ENCODE measurements at regions not wholly inside any gene's neighbourhood (a gene's known extent, or its start where the extent isn't known, plus 50 kb on each side); places are given as distances from the start of the nearest gene placed in this dataset.

DNA sequence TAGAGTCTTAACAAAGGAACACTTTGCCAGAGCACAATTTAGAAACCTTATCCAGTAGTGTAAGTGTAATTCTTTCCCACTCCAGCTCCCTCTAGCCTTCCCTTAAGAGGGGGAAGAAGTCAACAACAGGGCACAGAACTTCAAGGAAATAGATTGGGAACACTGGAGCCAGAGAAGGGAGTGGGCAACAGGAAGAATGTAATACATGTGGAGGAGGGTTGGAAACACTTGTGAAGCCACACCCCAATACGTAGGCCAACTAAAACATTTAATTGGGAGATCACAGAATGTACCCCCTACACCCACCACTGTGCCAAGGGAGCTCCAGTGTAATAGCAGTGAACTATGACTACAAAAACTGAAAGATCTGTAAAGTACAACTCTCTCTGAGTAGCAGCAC, 735.7 kb upstream of the HS3ST5 start:
- H3K9me3 Mint-ChIP-seq, result peaks cover 10% of the 10 kb centered on the region
- H3K27me3 Mint-ChIP-seq (ENCODE audit: low read depth), result no peaks in the 10 kb centered on the region
- H3K27ac Mint-ChIP-seq, result no peak overlapping the region
- no peaks in the 10 kb centered on the region for H3K4me1 Mint-ChIP-seq
- no peak for DNase-seq (ENCODE audit: low spot score in 2 of 2, unreplicated experiment in 2 of 2)
- H3K36me3 Mint-ChIP-seq, result no peaks in the 10 kb centered on the region
- no peak overlapping the region for H3K4me3 Mint-ChIP-seq
- TF ChIP-seq, protein P1, sequence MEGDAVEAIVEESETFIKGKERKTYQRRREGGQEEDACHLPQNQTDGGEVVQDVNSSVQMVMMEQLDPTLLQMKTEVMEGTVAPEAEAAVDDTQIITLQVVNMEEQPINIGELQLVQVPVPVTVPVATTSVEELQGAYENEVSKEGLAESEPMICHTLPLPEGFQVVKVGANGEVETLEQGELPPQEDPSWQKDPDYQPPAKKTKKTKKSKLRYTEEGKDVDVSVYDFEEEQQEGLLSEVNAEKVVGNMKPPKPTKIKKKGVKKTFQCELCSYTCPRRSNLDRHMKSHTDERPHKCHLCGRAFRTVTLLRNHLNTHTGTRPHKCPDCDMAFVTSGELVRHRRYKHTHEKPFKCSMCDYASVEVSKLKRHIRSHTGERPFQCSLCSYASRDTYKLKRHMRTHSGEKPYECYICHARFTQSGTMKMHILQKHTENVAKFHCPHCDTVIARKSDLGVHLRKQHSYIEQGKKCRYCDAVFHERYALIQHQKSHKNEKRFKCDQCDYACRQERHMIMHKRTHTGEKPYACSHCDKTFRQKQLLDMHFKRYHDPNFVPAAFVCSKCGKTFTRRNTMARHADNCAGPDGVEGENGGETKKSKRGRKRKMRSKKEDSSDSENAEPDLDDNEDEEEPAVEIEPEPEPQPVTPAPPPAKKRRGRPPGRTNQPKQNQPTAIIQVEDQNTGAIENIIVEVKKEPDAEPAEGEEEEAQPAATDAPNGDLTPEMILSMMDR (IDR thresholded peaks at IDR 0.05; ENCODE audit: unreplicated experiment), result no peak

DNA sequence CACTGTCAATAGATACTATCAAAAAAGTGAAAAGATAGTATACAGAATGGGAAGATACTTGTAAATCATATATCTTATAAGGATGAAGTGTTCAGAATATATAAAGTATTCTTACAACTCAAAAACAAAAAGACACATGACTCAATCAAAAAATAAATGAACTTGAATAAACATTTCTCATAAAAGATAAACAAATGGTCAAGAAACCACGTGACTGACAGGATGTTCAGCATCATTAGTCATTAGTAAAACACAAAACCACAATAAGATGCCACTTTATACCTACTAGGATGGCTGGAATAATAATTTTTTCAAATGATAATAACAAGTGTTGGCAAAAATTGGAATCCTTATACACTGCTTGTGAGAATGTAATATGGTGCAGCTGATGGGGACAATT, 729.1 kb upstream of the HS3ST5 start:
- H3K36me3 Mint-ChIP-seq, result peaks cover 5% of the 10 kb centered on the region
- H3K9me3 Mint-ChIP-seq, result peaks cover 5% of the 10 kb centered on the region
- no peaks in the 10 kb centered on the region for H3K4me1 Mint-ChIP-seq
- H3K27ac Mint-ChIP-seq, result no peak overlapping the region
- H3K27me3 Mint-ChIP-seq (ENCODE audit: low read depth), result no peaks in the 10 kb centered on the region
- TF ChIP-seq, protein P1 (IDR thresholded peaks at IDR 0.05; ENCODE audit: unreplicated experiment), result no peak
- DNase-seq (ENCODE audit: low spot score in 2 of 2, unreplicated experiment in 2 of 2), result no peak
- H3K4me3 Mint-ChIP-seq, result no peak overlapping the region

DNA sequence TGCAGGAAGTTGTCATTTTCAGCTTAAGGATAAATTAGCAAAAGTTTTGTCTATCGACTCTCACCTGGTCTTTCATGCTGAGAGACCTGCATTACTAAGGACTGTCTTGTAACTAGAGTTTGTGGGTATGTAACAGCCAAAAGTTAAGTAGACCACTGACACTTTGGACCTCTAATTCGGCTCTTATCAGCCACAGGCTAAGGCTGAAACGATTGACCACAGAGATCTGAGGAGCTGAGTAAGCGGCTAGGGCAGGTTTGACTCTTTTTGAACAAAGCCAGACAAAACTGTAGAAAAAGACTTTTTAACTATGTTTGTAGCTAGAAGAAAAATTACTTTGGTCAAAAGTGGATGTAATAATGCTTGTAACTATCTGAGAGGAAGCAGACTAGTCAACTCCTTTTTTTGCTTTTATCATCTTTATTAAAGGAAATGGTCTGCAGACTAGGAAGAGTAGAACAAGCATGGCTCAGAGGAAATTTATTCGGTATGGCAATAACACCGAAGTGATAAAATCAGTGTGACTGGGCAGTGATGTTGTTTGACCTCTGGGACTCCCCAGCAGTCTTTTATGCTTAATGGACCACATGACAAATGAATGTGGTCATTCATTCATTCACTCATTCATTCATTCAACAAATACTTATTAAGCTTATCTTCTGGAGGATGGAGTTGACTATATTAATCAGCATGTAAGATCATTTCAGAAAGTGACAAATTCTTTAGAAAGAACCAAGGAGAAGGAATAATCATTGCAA, 725.0 kb upstream of the HS3ST5 start:
- Mint-ChIP-seq H3K36me3 (peaks cover 5% of the 10 kb centered on the region), H3K27ac (no peak overlapping the region)
- no peak for DNase-seq (ENCODE audit: low spot score in 2 of 2, unreplicated experiment in 2 of 2)

DNA sequence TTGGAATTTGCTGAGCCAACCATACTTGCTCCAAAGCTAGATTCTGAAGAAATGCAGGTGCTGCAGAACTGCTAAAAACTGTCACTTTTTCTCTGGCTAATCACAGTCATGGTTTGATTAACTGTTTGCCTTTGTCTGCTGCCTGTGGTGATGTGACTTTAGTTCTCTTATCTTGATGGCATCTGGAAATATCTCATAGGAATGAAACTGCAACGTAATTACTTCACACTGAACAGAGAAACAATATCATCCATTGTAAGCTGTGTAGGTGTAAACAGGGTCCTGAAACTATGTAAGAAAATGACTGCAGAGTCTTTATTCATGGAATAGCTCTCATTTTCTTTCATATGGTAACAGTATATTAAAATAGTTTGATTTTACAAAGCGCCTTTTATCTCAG, 721.9 kb upstream of the HS3ST5 start:
- Mint-ChIP-seq H3K4me3 (no peak overlapping the region), H3K36me3 (no peaks in the 10 kb centered on the region), H3K9me3 (no peaks in the 10 kb centered on the region), H3K27me3 (ENCODE audit: low read depth) (no peaks in the 10 kb centered on the region), H3K4me1 (peaks cover 5% of the 10 kb centered on the region), H3K27ac (no peak overlapping the region)
- TF ChIP-seq, protein P1 (IDR thresholded peaks at IDR 0.05; ENCODE audit: unreplicated experiment), result no peak
- no peak for DNase-seq (ENCODE audit: low spot score in 2 of 2, unreplicated experiment in 2 of 2)

More for the DNA sequence above, 725.0 kb upstream of the HS3ST5 start:
- Mint-ChIP-seq H3K4me1 (peaks cover 5% of the 10 kb centered on the region), H3K27me3 (ENCODE audit: low read depth) (no peaks in the 10 kb centered on the region), H3K4me3 (no peak overlapping the region), H3K9me3 (peaks cover 5% of the 10 kb centered on the region)
- TF ChIP-seq, protein P1 (IDR thresholded peaks at IDR 0.05; ENCODE audit: unreplicated experiment), result no peak

DNA sequence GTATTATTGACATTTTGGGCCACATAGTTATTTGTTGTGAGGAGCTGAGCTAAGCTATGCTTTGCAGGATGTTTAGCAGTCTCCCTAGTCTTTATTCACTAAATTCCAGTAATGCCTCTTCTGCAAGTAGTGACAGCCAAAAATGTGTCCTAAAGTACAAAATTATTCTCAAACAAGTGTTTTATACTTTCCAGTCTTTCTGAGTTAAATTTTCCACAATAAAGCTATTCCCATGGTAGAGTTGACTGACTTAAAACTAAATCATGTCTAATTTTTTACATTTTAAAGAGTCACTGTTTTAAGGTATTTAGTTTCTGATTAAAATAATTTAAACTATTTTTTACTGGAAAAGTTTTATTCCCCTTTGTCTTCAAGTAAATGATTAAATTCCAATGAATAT, 717.8 kb upstream of the HS3ST5 start:
- Mint-ChIP-seq H3K36me3 (no peaks in the 10 kb centered on the region), H3K9me3 (peaks cover 3% of the 10 kb centered on the region)
- no peak for DNase-seq (ENCODE audit: low spot score in 2 of 2, unreplicated experiment in 2 of 2)

More for the DNA sequence above, 717.8 kb upstream of the HS3ST5 start:
- Mint-ChIP-seq H3K4me1 (peaks cover 5% of the 10 kb centered on the region), H3K4me3 (no peak overlapping the region), H3K27me3 (ENCODE audit: low read depth) (no peaks in the 10 kb centered on the region), H3K27ac (no peak overlapping the region)
- TF ChIP-seq, protein P1 (IDR thresholded peaks at IDR 0.05; ENCODE audit: unreplicated experiment), result no peak

All from mesothelial cell of epicardium (in vitro differentiated cells).